AG09309 (cell line): ENCODE measurements at regions not wholly inside any gene's neighbourhood (a gene's known extent, or its start where the extent isn't known, plus 50 kb on each side); places are given as distances from the start of the nearest gene placed in this dataset.
"Not testable (repeated sequence)": the region's sequence is repeated elsewhere in the genome, so short reads cannot be mapped to it uniquely, and the experiment has no call there.

Source experiments
- DNase-seq: peaks from one replicate; pipeline ENCODE4 v3.0.0-alpha.2; 2010; ENCODE audit warnings: low read depth
- H3K4me3 ChIP-seq: 2 replicates; pipeline ENCODE4 v1.5.1; 2011; ENCODE audit warnings: mild to moderate bottlenecking, low read depth, low read length, moderate library complexity; ENCODE audit not compliant: control insufficient read depth
- TF ChIP-seq, protein P1 (sequence below): IDR thresholded peaks from 2 replicates; pipeline ENCODE4 v1.5.1; 2011; ENCODE audit warnings: mild to moderate bottlenecking, low read depth, low read length, inconsistent platforms; ENCODE audit not compliant: insufficient read depth, control insufficient read depth; ENCODE audit errors: missing control alignments

- no peak for DNase-seq
- TF ChIP-seq, protein P1, sequence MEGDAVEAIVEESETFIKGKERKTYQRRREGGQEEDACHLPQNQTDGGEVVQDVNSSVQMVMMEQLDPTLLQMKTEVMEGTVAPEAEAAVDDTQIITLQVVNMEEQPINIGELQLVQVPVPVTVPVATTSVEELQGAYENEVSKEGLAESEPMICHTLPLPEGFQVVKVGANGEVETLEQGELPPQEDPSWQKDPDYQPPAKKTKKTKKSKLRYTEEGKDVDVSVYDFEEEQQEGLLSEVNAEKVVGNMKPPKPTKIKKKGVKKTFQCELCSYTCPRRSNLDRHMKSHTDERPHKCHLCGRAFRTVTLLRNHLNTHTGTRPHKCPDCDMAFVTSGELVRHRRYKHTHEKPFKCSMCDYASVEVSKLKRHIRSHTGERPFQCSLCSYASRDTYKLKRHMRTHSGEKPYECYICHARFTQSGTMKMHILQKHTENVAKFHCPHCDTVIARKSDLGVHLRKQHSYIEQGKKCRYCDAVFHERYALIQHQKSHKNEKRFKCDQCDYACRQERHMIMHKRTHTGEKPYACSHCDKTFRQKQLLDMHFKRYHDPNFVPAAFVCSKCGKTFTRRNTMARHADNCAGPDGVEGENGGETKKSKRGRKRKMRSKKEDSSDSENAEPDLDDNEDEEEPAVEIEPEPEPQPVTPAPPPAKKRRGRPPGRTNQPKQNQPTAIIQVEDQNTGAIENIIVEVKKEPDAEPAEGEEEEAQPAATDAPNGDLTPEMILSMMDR, result no peak
- no peak overlapping the region for H3K4me3 ChIP-seq
Observed at GRCh38 chr21:28385845-28386244, 606.8 kb downstream of the LTN1 start.

- H3K4me3 ChIP-seq, DNase-seq: not testable (repeated sequence)
Observed at GRCh38 chr21:28381000-28381745, 611.5 kb downstream of the LTN1 start.

GRCh38 chr21:28380241-28380640 is 612.4 kb downstream of the LTN1 start:
- TF ChIP-seq, protein P1, result no peak
- DNase-seq, result no peak
- H3K4me3 ChIP-seq, result no peak overlapping the region

GRCh38 chr21:28378026-28378425 is 614.7 kb downstream of the LTN1 start:
- H3K4me3 ChIP-seq, result no peak overlapping the region
- no peak for DNase-seq
- TF ChIP-seq, protein P1, result no peak

DNA sequence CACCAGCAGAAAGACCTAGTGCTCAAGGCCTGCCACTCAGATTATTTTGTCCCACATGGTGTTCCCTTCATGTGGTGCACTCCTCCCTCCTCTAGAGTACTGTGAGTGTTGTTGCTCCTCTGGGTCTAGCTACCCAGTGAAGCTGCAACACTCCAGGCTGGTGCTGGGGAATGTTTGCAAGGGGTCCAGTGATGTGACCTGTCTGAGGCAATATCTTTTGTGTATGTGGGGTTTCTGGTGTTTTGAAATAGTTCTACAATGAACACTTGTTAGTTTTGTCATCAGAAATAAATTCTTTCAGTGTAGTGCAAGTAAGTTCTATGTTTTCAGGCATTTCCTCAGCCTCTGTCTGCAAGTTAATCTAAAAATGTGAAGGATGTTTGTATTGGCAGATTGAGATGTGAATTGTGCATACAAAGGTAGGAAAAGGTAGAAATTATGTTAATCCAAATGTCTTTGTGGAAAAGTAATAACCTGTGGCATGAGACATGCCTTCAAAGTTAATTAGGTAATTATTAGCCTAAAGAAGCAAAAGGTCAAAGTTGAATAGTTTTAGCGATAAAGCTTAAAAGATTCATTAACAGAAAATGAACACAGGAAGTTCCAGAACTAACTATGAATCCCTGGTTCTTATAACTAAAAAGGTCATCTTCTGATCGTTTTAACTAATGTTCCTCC is 616.8 kb downstream of the LTN1 start:
- peak; percentile 27 for DNase-seq
- TF ChIP-seq, protein P1, result no peak
- H3K4me3 ChIP-seq, result no peak overlapping the region

GRCh38 chr21:28374881-28375280 is 617.8 kb downstream of the LTN1 start:
- DNase-seq, result no peak
- TF ChIP-seq, protein P1, result no peak
- no peak overlapping the region for H3K4me3 ChIP-seq

- TF ChIP-seq, protein P1, result no peak
- DNase-seq, result no peak
- H3K4me3 ChIP-seq, result no peak overlapping the region
Observed at GRCh38 chr21:28371713-28372112, 621.0 kb downstream of the LTN1 start.
